ENCODE measurements at regions not wholly inside any gene's neighbourhood (a gene's known extent, or its start where the extent isn't known, plus 50 kb on each side); places are given as distances from the start of the nearest gene placed in this dataset.

- no peak overlapping the region for H3K4me3 Mint-ChIP-seq
Observed at GRCh38 chr5:105956456-105957196, 1714.1 kb downstream of the EFNA5 start.

GRCh38 chr5:105954341-105954740, 1716.4 kb downstream of the EFNA5 start:
- WGBS (ENCODE audit: insufficient coverage), result 100% methylated on average over 1 of the region's 3 CpGs
- DNase-seq (no peak), ATAC-seq (no peak)
- intact Hi-C loops (cut with micrococcal nuclease), result no loop called here
- no peaks in the 10 kb centered on the region for H3K36me3 Mint-ChIP-seq
- peaks cover 0 to 7% of the 10 kb centered on the region in 2 donors for H3K9me3 Mint-ChIP-seq
- no peak overlapping the region for H3K4me3 Mint-ChIP-seq
- TF ChIP-seq CTCF (IDR thresholded peaks at IDR 0.05), result no peak
- Histone ChIP-seq H3K27me3 (ENCODE audit: control insufficient read depth, insufficient read depth, low read length) (no peaks in the 10 kb centered on the region), H3K4me3 (ENCODE audit: low read length) (no peak overlapping the region), H3K9me3 (ENCODE audit: control insufficient read depth, insufficient read depth, low read length) (no peaks in the 10 kb centered on the region), H3K36me3 (ENCODE audit: control insufficient read depth, insufficient read depth, low read length) (no peaks in the 10 kb centered on the region), H3K4me1 (ENCODE audit: control insufficient read depth, insufficient read depth, low read length) (no peaks in the 10 kb centered on the region), H3K27ac (ENCODE audit: low read length) (no peak overlapping the region)
- no peaks in the 10 kb centered on the region for H3K4me1 Mint-ChIP-seq
- no peak overlapping the region for H3K27ac Mint-ChIP-seq
- no peaks in the 10 kb centered on the region for H3K27me3 Mint-ChIP-seq (ENCODE audit: low read depth in 2 of 2)

More at GRCh38 chr5:105956456-105957196, 1714.1 kb downstream of the EFNA5 start:
- no CpG with 5 or more reads among the region's 1 CpG for WGBS (ENCODE audit: insufficient coverage)
- TF ChIP-seq CTCF (IDR thresholded peaks at IDR 0.05), result no peak
- intact Hi-C loops (cut with micrococcal nuclease), result no loop called here
- H3K9me3 Mint-ChIP-seq, result peaks cover 2 to 8% of the 10 kb centered on the region in 2 donors
- Histone ChIP-seq H3K4me3 (ENCODE audit: low read length) (no peak overlapping the region), H3K27me3 (ENCODE audit: control insufficient read depth, insufficient read depth, low read length) (no peaks in the 10 kb centered on the region), H3K27ac (ENCODE audit: low read length) (no peak overlapping the region), H3K36me3 (ENCODE audit: control insufficient read depth, insufficient read depth, low read length) (no peaks in the 10 kb centered on the region), H3K4me1 (ENCODE audit: control insufficient read depth, insufficient read depth, low read length) (no peaks in the 10 kb centered on the region), H3K9me3 (ENCODE audit: control insufficient read depth, insufficient read depth, low read length) (no peaks in the 10 kb centered on the region)
- no peak for ATAC-seq
- H3K27me3 Mint-ChIP-seq (ENCODE audit: low read depth in 2 of 2), result no peaks in the 10 kb centered on the region
- no peak overlapping the region for H3K27ac Mint-ChIP-seq
- H3K4me1 Mint-ChIP-seq, result no peaks in the 10 kb centered on the region
- H3K36me3 Mint-ChIP-seq, result no peaks in the 10 kb centered on the region
- DNase-seq, result no peak

GRCh38 chr5:105953616-105954015, 1717.1 kb downstream of the EFNA5 start:
- Histone ChIP-seq H3K27ac (ENCODE audit: low read length) (no peak overlapping the region), H3K9me3 (ENCODE audit: control insufficient read depth, insufficient read depth, low read length) (no peaks in the 10 kb centered on the region), H3K4me1 (ENCODE audit: control insufficient read depth, insufficient read depth, low read length) (no peaks in the 10 kb centered on the region), H3K4me3 (ENCODE audit: low read length) (no peak overlapping the region), H3K36me3 (ENCODE audit: control insufficient read depth, insufficient read depth, low read length) (no peaks in the 10 kb centered on the region), H3K27me3 (ENCODE audit: control insufficient read depth, insufficient read depth, low read length) (no peaks in the 10 kb centered on the region)
- H3K36me3 Mint-ChIP-seq, result no peaks in the 10 kb centered on the region
- WGBS (ENCODE audit: insufficient coverage), result no CpG with 5 or more reads among the region's 3 CpGs
- H3K27me3 Mint-ChIP-seq (ENCODE audit: low read depth in 2 of 2), result no peaks in the 10 kb centered on the region
- H3K27ac Mint-ChIP-seq, result no peak overlapping the region
- peaks cover 0 to 7% of the 10 kb centered on the region in 2 donors for H3K9me3 Mint-ChIP-seq
- no peak overlapping the region for H3K4me3 Mint-ChIP-seq
- H3K4me1 Mint-ChIP-seq, result no peaks in the 10 kb centered on the region
- no peak for DNase-seq
- intact Hi-C loops (cut with micrococcal nuclease), result no loop called here
- no peak for ATAC-seq
- no peak for TF ChIP-seq CTCF (IDR thresholded peaks at IDR 0.05)

GRCh38 chr5:105952875-105953274, 1717.9 kb downstream of the EFNA5 start:
- no peak overlapping the region for H3K4me3 ChIP-seq (ENCODE audit: low read length)
- H3K36me3 Mint-ChIP-seq, result no peaks in the 10 kb centered on the region
- H3K36me3 ChIP-seq (ENCODE audit: control insufficient read depth, insufficient read depth, low read length), result no peaks in the 10 kb centered on the region
- no peaks in the 10 kb centered on the region for H3K4me1 Mint-ChIP-seq
- no peak for ATAC-seq
- intact Hi-C loops (cut with micrococcal nuclease), result no loop called here
- H3K4me3 Mint-ChIP-seq, result no peak overlapping the region
- no peaks in the 10 kb centered on the region for H3K9me3 ChIP-seq (ENCODE audit: control insufficient read depth, insufficient read depth, low read length)
- no peak overlapping the region for H3K27ac ChIP-seq (ENCODE audit: low read length)
- no peak for TF ChIP-seq CTCF (IDR thresholded peaks at IDR 0.05)
- 89% methylated on average over 3 of the region's 3 CpGs for WGBS (ENCODE audit: insufficient coverage)
- no peaks in the 10 kb centered on the region for H3K27me3 Mint-ChIP-seq (ENCODE audit: low read depth in 2 of 2)
- no peak for DNase-seq
- no peaks in the 10 kb centered on the region for H3K4me1 ChIP-seq (ENCODE audit: control insufficient read depth, insufficient read depth, low read length)
- H3K27ac Mint-ChIP-seq, result no peak overlapping the region
- no peaks in the 10 kb centered on the region for H3K27me3 ChIP-seq (ENCODE audit: control insufficient read depth, insufficient read depth, low read length)
- H3K9me3 Mint-ChIP-seq, result peaks cover 0 to 7% of the 10 kb centered on the region in 2 donors

Data from natural killer cell (primary cell).